ENCODE measurements at regions not wholly inside any gene's neighbourhood (a gene's known extent, or its start where the extent isn't known, plus 50 kb on each side); places are given as distances from the start of the nearest gene placed in this dataset.
A peak's percentile ranks its signal among the peaks of the same experiment; 100 is the strongest.
"Not testable (repeated sequence)": the region's sequence is repeated elsewhere in the genome, so short reads cannot be mapped to it uniquely, and the experiment has no call there.

- DNase-seq (ENCODE audit: low read depth), result peak; percentile 38
Observed at GRCh38 chr21:28283641-28284490, 708.8 kb downstream of the LTN1 start.

- no peak for DNase-seq (ENCODE audit: low read depth)
Observed at GRCh38 chr21:28282833-28283232, 709.8 kb downstream of the LTN1 start.

GRCh38 chr21:28281357-28281756 lies 711.3 kb downstream of the LTN1 start:
- DNase-seq (ENCODE audit: low read depth), result not testable (repeated sequence)

- no peak for DNase-seq (ENCODE audit: low read depth)
Observed at GRCh38 chr21:28280611-28281010, 712.1 kb downstream of the LTN1 start.

- DNase-seq (ENCODE audit: low read depth), result no peak
Observed at GRCh38 chr21:28277324-28277723, 715.4 kb downstream of the LTN1 start.

- no peak for DNase-seq (ENCODE audit: low read depth)
Observed at GRCh38 chr21:28272272-28272992, 720.2 kb downstream of the LTN1 start.

- DNase-seq (ENCODE audit: low read depth), result no peak
Observed at GRCh38 chr21:28269173-28269572, 723.5 kb downstream of the LTN1 start.

- DNase-seq (ENCODE audit: low read depth), result no peak
Observed at GRCh38 chr21:28268685-28269084, 724.0 kb downstream of the LTN1 start.

GRCh38 chr21:28267449-28267848 lies 725.2 kb downstream of the LTN1 start:
- no peak for DNase-seq (ENCODE audit: low read depth)

GRCh38 chr21:28266061-28266460 lies 726.6 kb downstream of the LTN1 start:
- no peak for DNase-seq (ENCODE audit: low read depth)

GRCh38 chr21:28263974-28264373 lies 728.7 kb downstream of the LTN1 start:
- DNase-seq (ENCODE audit: low read depth), result no peak

- DNase-seq (ENCODE audit: low read depth), result no peak
Observed at GRCh38 chr21:28261298-28261697, 731.4 kb downstream of the LTN1 start.

- no peak for DNase-seq (ENCODE audit: low read depth)
Observed at GRCh38 chr21:28257276-28257675, 735.4 kb downstream of the LTN1 start.

GRCh38 chr21:28256837-28257236 lies 735.8 kb downstream of the LTN1 start:
- no peak for DNase-seq (ENCODE audit: low read depth)

- no peak for DNase-seq (ENCODE audit: low read depth)
Observed at GRCh38 chr21:28256420-28256831, 736.3 kb downstream of the LTN1 start.

GRCh38 chr21:28253961-28254360 lies 738.7 kb downstream of the LTN1 start:
- DNase-seq (ENCODE audit: low read depth), result no peak

- no peak for DNase-seq (ENCODE audit: low read depth)
Observed at GRCh38 chr21:28253338-28253737, 739.3 kb downstream of the LTN1 start.

- no peak for DNase-seq (ENCODE audit: low read depth)
Observed at GRCh38 chr21:28252928-28253327, 739.7 kb downstream of the LTN1 start.

- no peak for DNase-seq (ENCODE audit: low read depth)
Observed at GRCh38 chr21:28250946-28251345, 741.7 kb downstream of the LTN1 start.

- DNase-seq (ENCODE audit: low read depth), result no peak
Observed at GRCh38 chr21:28247454-28248020, 745.1 kb downstream of the LTN1 start.

GRCh38 chr21:28240586-28240985 lies 752.1 kb downstream of the LTN1 start:
- DNase-seq (ENCODE audit: low read depth), result no peak

GRCh38 chr21:28239340-28239739 lies 753.3 kb downstream of the LTN1 start:
- no peak for DNase-seq (ENCODE audit: low read depth)

GRCh38 chr21:28237661-28238060 lies 755.0 kb downstream of the LTN1 start:
- DNase-seq (ENCODE audit: low read depth), result no peak

Data from forelimb muscle (tissue), 1 donor.